SW480 (cell line): ENCODE measurements at regions not wholly inside any gene's neighbourhood (a gene's known extent, or its start where the extent isn't known, plus 50 kb on each side); places are given as distances from the start of the nearest gene placed in this dataset.
A peak's percentile ranks its signal among the peaks of the same experiment; 100 is the strongest.

Source experiments
- DNase-seq: peaks from one replicate; pipeline ENCODE4 v3.0.0-alpha.2; 2016; ENCODE audit warnings: low spot score

GRCh38 chr13:69423844-69424243, 683.8 kb upstream of the ATXN8OS start:
- no peak for DNase-seq

- DNase-seq: no peak
Measured at GRCh38 chr13:69418319-69418718, 689.3 kb upstream of the ATXN8OS start.

GRCh38 chr13:69410761-69411160, 696.9 kb upstream of the ATXN8OS start:
- no peak for DNase-seq

GRCh38 chr13:69391756-69392155, 715.9 kb upstream of the ATXN8OS start:
- DNase-seq: no peak

GRCh38 chr13:69389899-69390298, 717.7 kb upstream of the ATXN8OS start:
- no peak for DNase-seq

DNA sequence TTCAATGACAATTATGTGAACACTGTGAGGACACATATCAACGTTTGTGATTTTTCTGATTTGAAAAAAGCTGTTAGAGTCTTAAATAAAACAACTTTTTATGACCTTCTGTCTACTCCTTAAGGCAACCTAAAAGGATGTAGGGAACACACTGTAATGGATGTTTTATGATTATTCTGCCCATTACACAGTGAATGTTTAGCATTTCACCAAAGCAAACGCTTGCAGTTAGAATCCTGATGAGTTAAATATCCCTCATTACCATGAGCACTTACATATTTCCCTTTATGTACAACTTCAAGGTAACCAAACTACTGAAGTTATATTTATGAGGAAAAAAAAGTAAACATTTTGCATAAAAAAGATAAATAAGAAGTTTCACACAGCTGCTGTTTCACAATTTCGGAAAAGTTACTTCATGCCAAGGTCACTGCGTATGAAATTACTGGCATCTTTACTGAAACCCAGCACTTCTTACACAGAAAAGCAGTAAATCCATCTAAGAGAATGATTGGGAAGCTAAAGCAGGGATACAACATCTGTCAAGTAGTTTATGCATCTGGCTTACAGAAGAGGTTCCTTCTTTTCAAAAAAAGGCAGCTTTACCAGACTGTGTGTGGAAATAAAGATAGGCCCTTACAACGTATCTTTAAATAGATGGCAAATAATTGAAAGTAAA, 733.7 kb upstream of the ATXN8OS start:
- no peak for DNase-seq

DNA sequence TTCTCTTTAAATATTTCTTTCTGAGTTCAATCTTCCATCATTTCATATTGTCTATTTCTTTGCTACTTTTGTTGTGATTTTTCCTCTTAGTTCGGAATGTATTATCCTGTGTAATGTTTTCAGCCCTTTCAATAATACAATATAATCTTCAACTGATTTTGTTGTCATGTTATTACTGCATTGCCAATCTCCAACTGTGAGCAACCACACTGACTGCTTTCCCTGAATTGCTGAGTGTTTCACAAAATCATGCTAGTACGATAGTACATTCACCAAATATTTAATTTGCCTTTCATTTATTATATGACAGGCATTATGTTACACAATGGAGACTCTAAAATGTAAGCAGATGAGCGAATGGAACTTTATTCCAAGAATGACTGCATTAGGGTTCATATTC, 744.3 kb upstream of the ATXN8OS start:
- no peak for DNase-seq

- no peak for DNase-seq
Measured at GRCh38 chr13:69331245-69331644, 776.4 kb upstream of the ATXN8OS start.

DNA sequence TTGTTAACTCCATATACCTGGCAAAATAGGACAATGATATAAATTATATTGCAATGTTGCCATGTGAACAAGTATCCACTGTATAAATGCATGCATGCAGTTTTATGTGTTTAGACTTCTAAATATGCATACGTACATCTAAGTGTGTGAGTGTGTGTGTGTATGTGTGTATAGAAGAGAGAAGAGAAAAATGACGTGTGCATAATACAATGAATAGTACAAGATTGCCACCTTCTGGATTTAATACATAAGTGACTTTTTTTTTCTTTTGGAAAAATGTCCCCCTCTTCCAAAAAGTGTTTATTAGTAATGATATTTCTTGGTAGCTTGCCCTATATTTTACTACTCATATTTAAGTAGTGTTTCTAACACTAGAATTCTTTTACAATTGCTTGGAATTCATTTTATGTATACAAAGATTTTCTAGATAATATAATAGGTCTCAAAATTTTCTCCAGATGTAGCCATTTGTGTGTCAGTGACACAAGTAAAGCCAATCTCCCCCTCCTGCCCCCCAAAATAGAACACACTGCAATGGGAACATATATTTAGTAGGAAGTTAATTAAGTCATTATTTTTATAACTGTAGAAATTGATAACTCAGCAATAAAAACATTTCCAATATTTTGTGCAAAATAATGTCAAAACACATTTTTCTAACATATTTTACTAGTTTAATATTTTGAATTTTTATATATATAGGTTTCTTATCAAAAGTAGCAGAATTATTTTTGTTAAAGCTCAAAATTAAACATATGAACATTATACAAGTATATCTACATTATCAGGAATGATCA, 783.3 kb upstream of the ATXN8OS start:
- peak; percentile 60 for DNase-seq

- no peak for DNase-seq
Measured at GRCh38 chr13:69319656-69320055, 788.0 kb upstream of the ATXN8OS start.

- DNase-seq: no peak
Measured at GRCh38 chr13:69315039-69315438, 792.6 kb upstream of the ATXN8OS start.

- DNase-seq: no peak
Measured at GRCh38 chr13:69306766-69307165, 800.9 kb upstream of the ATXN8OS start.

- no peak for DNase-seq
Measured at GRCh38 chr13:69300131-69300530, 807.5 kb upstream of the ATXN8OS start.

- no peak for DNase-seq
Measured at GRCh38 chr13:69296130-69296529, 811.5 kb upstream of the ATXN8OS start.

DNA sequence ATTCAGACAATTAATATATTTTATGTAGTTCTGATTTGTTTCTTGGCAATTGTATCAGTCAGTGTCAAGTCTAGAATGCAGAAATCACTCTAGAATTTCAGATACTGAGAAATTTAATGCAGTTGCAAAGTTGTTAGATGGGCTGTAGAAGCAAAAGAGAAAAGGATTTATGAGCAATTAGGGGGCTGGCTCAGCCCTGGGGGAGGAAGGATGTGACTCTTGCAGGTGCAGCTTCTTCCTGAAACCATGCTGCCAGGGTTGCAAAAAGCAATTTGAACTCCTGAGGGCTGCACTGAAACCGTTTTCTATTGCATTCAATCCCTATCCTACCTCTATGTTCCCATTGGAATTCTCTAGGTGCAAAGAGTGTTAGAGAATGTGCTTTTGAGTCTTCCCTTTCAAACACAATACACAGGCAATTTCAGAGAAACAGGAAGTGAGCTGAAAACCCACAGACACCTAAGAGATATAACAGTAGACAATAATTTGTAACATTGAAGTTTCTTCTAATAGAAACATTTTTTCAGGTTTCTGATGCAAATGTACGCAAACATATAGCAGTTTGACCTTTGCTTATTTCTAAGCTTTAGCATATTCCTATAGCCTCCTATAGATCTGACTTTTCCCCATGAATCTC, 814.7 kb upstream of the ATXN8OS start:
- no peak for DNase-seq

DNA sequence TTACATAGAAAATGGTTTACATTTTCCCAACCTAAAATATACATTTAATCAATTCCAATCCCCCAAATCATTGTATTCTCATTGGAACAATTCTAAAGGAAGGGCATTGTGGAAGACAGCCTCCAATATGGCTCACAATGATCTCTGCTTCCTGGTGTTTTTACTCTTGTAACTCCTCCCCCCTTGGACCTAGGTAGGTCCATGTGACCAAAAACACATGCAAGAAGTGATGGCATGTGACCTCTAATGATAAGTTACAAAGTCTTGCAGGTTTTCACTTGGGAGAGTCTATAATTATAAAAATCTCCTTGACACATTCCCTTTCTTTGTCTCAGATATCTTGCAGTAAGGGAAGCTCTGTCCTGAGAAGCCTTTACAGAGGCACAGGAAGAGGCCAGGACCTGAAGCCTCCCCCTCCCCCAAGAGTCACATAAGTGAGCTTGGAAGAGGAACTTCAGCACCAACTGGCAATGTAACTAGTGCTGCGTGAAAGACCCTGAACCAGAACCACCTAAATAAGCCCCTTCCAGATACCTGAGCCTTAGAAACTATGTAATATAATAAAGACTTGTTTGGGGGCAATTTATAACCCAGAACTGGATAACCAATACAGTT, 816.2 kb upstream of the ATXN8OS start:
- DNase-seq: no peak

GRCh38 chr13:69288026-69288425, 819.6 kb upstream of the ATXN8OS start:
- DNase-seq: no peak

- no peak for DNase-seq
Measured at GRCh38 chr13:69287050-69287698, 820.5 kb upstream of the ATXN8OS start.

DNA sequence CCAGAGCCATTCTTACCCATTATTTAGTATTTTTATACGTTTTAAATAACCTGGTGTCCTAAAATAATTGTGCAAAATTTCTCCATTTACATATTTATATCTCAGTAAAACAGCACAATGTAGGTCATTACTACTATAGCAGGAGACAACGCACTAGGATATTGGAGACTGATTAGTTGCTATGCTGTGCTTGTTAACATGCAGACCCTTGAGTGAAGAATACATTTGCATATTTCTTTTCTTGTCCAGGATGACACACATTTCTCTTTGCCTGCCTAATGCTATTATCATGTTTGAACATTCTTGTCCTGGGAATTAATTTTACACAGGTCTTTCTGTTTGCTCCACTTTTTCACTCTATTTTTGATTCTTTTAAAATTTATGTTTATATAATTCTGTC, 823.8 kb upstream of the ATXN8OS start:
- no peak for DNase-seq

- DNase-seq: no peak
Measured at GRCh38 chr13:69283301-69283700, 824.3 kb upstream of the ATXN8OS start.

DNA sequence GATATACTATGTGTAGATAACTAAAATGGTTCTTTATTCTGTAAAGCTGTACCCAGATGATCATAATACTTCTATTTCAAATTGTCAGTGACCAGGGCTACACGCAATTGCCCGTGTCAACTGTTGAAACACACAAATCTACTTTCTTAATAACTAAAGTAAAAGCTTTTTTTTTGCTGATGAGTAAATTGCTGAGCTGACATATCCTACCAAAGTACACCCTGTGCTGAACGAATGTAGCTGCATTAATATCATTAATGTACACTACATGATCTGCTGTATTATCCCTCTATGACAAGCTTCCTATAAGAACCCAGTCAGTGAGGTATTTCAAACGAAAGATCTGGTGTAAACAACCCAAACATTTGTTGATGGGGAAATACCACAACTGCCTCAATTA, 827.2 kb upstream of the ATXN8OS start:
- DNase-seq: no peak

- no peak for DNase-seq
Measured at GRCh38 chr13:69279213-69279612, 828.4 kb upstream of the ATXN8OS start.
